Karpas-422 (cell line): ENCODE measurements at regions not wholly inside any gene's neighbourhood (a gene's known extent, or its start where the extent isn't known, plus 50 kb on each side); places are given as distances from the start of the nearest gene placed in this dataset.

Source experiments
- DNase-seq: peaks from one replicate; pipeline ENCODE4 v3.0.0-alpha.2; 2015
- H2AFZ ChIP-seq: fragments of 200-600 bp; sonication (generic); 2 replicates; pipeline ENCODE4 v1.6.1; 2014; ENCODE audit warnings: antibody characterized with exemption, low read length, mixed read lengths
- H3K27ac ChIP-seq: fragments of 200-600 bp; sonication (generic); 2 replicates; pipeline ENCODE4 v1.5.1; 2014; ENCODE audit warnings: mild to moderate bottlenecking, low read length, moderate library complexity
- H3K27me3 ChIP-seq: fragments of 200-600 bp; sonication (generic); 2 replicates; pipeline ENCODE4 v1.6.1; 2014; ENCODE audit warnings: low read length, mixed read lengths
- H3K36me3 ChIP-seq: fragments of 200-600 bp; sonication (generic); 2 replicates; pipeline ENCODE4 v1.6.1; 2014; ENCODE audit warnings: low read length, mixed read lengths; ENCODE audit not compliant: insufficient read depth
- H3K4me1 ChIP-seq: fragments of 200-600 bp; sonication (generic); 2 replicates; pipeline ENCODE4 v1.6.1; 2014; ENCODE audit warnings: mild to moderate bottlenecking, low read length, mixed read lengths
- H3K4me2 ChIP-seq: fragments of 200-600 bp; sonication (generic); 2 replicates; pipeline ENCODE4 v1.6.1; 2014; ENCODE audit warnings: low read length, low read depth, mild to moderate bottlenecking; ENCODE audit not compliant: poor library complexity, severe bottlenecking
- H3K4me3 ChIP-seq: fragments of 200-600 bp; sonication (generic); 2 replicates; pipeline ENCODE4 v1.5.1; 2014; ENCODE audit warnings: mild to moderate bottlenecking, antibody characterized with exemption, low read length, mixed read lengths
- H3K79me2 ChIP-seq: fragments of 200-600 bp; sonication (generic); 2 replicates; pipeline ENCODE4 v1.6.1; 2014; ENCODE audit warnings: mild to moderate bottlenecking, low read length, mixed read lengths
- H3K9ac ChIP-seq: fragments of 200-600 bp; sonication (generic); 2 replicates; pipeline ENCODE4 v1.6.0; 2014; ENCODE audit warnings: low read length
- H3K9me2 ChIP-seq: fragments of 200-600 bp; sonication (generic), shearing (Covaris generic); replicated peaks from 2 replicates; pipeline ENCODE4 v1.6.0; 2014; ENCODE audit warnings: mild to moderate bottlenecking, low read length, moderate library complexity; ENCODE audit not compliant: insufficient read depth
- H3K9me3 ChIP-seq: fragments of 300-700, 200-600 bp; sonication (generic); 2 replicates; pipeline ENCODE4 v1.6.1; 2014; ENCODE audit warnings: low read length, mixed read lengths
- H4K20me1 ChIP-seq: fragments of 200-600 bp; sonication (generic); 2 replicates; pipeline ENCODE4 v1.6.1; 2014; ENCODE audit warnings: mild to moderate bottlenecking, antibody characterized with exemption, low read length, low read depth; ENCODE audit not compliant: insufficient read depth

GRCh38 chr3:189496375-189497138 lies 134.6 kb upstream of the TP63 start:
- Histone ChIP-seq H4K20me1 (no peaks in the 10 kb centered on the region), H3K27ac (no peak overlapping the region), H3K4me3 (no peak overlapping the region), H3K4me1 (no peaks in the 10 kb centered on the region), H3K9ac (no peak overlapping the region), H3K79me2 (no peaks in the 10 kb centered on the region), H2AFZ (no peak overlapping the region), H3K27me3 (no peaks in the 10 kb centered on the region), H3K36me3 (no peaks in the 10 kb centered on the region), H3K4me2 (no peak overlapping the region), H3K9me2 (no peaks in the 10 kb centered on the region), H3K9me3 (no peaks in the 10 kb centered on the region)
- DNase-seq = no peak

DNA sequence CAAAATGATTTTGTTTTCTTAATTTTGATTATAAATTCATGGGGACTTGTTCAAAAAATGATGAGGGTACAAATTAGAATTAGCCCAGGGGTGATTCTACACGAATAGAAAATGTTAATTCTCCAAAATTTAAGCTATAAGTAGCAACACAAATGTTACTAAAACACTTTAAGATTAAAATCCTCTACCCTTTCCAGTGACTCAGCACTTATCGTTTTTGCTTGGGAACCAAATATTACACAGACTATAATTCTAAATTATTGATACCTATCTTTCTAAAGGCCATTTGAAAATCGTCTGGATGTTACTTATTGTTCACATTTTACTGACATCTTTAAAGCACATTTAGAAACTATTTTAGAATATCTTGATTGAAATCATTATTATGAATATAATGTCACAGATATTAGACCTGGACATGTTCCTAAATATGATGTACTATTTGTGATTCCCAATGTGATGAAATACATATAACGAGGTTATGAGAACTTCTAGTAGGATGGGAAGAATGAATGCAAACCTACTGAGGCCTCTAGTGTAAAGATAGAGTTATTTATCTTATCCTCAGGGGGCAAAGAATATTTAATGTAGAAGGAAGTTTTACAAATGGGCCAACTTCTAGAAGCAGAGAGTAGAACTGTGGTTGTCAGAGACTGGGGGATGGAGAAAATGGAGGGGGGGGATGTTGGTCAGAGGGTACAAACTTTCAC lies 132.0 kb upstream of the TP63 start:
- no peaks in the 10 kb centered on the region for H3K27me3 ChIP-seq
- H3K4me2 ChIP-seq = no peak overlapping the region
- H3K27ac ChIP-seq = no peak overlapping the region
- no peaks in the 10 kb centered on the region for H3K9me3 ChIP-seq
- H3K9me2 ChIP-seq = no peaks in the 10 kb centered on the region
- H3K79me2 ChIP-seq = no peaks in the 10 kb centered on the region
- H4K20me1 ChIP-seq = no peaks in the 10 kb centered on the region
- no peaks in the 10 kb centered on the region for H3K36me3 ChIP-seq
- DNase-seq = no peak
- no peak overlapping the region for H3K4me3 ChIP-seq
- no peak overlapping the region for H3K9ac ChIP-seq
- no peaks in the 10 kb centered on the region for H3K4me1 ChIP-seq
- H2AFZ ChIP-seq = no peak overlapping the region

GRCh38 chr3:189500299-189500698 lies 130.9 kb upstream of the TP63 start:
- no peaks in the 10 kb centered on the region for H3K36me3 ChIP-seq
- no peaks in the 10 kb centered on the region for H3K9me3 ChIP-seq
- no peak overlapping the region for H3K9ac ChIP-seq
- H3K79me2 ChIP-seq = no peaks in the 10 kb centered on the region
- no peaks in the 10 kb centered on the region for H4K20me1 ChIP-seq
- H3K27ac ChIP-seq = no peak overlapping the region
- no peak for DNase-seq
- no peak overlapping the region for H3K4me2 ChIP-seq
- no peak overlapping the region for H2AFZ ChIP-seq
- H3K27me3 ChIP-seq = no peaks in the 10 kb centered on the region
- no peaks in the 10 kb centered on the region for H3K4me1 ChIP-seq
- no peak overlapping the region for H3K4me3 ChIP-seq
- no peaks in the 10 kb centered on the region for H3K9me2 ChIP-seq

DNA sequence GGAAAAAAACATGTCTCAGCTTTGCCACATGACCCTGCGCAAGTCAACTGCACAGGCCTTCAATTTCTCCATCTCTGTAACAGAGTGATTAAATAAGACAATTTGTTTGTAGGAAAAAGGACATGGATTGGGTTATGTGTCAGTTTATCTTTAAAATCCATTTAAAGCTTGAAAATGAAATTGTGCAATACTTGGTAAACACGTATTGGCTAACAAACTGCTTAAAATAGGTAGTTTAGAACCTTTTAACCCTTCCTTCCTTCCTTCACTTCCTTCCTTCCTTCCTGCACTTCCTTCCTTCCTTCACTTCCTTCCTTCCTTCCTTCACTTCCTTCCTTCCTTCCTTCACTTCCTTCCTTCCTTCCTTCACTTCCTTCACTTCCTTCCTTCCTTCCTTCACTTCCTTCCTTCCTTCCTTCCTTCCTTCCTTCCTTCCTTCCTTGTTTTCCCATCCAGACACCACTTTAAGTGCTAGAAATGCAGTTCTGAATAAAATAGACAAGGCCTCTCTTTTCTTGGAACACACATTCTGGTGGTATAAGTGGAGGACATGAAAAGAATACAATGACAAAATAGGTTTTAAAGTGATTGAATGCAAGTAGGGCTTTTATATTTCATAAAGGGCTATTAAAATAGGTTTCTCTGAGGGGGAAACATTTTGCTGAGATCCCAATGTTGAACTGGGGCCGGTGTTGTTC lies 130.2 kb upstream of the TP63 start:
- Histone ChIP-seq H3K4me1 (no peaks in the 10 kb centered on the region), H3K9me2 (no peaks in the 10 kb centered on the region), H3K79me2 (no peaks in the 10 kb centered on the region), H3K9me3 (no peaks in the 10 kb centered on the region), H3K27ac (no peak overlapping the region), H3K36me3 (no peaks in the 10 kb centered on the region), H4K20me1 (no peaks in the 10 kb centered on the region), H3K4me3 (no peak overlapping the region), H2AFZ (no peak overlapping the region), H3K27me3 (no peaks in the 10 kb centered on the region), H3K4me2 (no peak overlapping the region), H3K9ac (no peak overlapping the region)
- DNase-seq = no peak

GRCh38 chr3:189502256-189502655 lies 128.9 kb upstream of the TP63 start:
- Histone ChIP-seq H3K27me3 (no peaks in the 10 kb centered on the region), H3K79me2 (no peaks in the 10 kb centered on the region), H3K4me3 (no peak overlapping the region), H2AFZ (no peak overlapping the region), H4K20me1 (no peaks in the 10 kb centered on the region), H3K36me3 (no peaks in the 10 kb centered on the region), H3K9me3 (no peaks in the 10 kb centered on the region), H3K9ac (no peak overlapping the region), H3K4me1 (no peaks in the 10 kb centered on the region), H3K4me2 (no peak overlapping the region), H3K9me2 (no peaks in the 10 kb centered on the region), H3K27ac (no peak overlapping the region)
- no peak for DNase-seq

DNA sequence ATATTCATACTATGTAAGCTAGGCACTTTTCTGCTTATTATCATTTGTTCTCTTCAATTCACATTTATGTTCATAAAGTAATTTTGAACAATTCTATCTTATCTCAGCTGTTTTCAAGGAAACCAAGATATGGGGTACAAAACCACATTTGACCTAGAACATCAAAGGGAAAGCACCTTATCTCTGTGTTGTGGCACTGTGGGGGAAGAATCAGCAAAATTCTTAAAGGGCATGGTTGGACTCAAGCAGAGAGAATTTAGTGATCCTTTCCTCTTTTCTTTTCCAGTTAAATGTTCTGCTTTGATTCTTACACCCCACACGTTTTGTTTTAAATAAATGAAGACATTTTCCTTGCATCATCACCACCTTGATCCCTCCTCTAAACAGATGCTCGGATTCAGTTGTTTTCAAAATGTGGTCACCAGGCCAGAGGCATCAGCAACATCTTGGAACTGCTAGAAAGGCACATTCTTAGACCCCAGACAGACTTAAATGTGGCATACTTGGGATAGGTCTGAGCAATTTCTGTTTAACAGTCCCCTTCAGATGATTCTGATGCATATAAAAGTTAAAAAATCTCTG lies 128.4 kb upstream of the TP63 start:
- Histone ChIP-seq H3K27me3 (no peaks in the 10 kb centered on the region), H4K20me1 (no peaks in the 10 kb centered on the region), H3K9me3 (no peaks in the 10 kb centered on the region), H3K9me2 (no peaks in the 10 kb centered on the region), H3K4me3 (no peak overlapping the region), H3K4me2 (no peak overlapping the region), H3K4me1 (no peaks in the 10 kb centered on the region), H3K9ac (no peak overlapping the region), H2AFZ (no peak overlapping the region), H3K79me2 (no peaks in the 10 kb centered on the region), H3K36me3 (no peaks in the 10 kb centered on the region), H3K27ac (no peak overlapping the region)
- no peak for DNase-seq

GRCh38 chr3:189507856-189508255 lies 123.3 kb upstream of the TP63 start:
- Histone ChIP-seq H3K36me3 (no peaks in the 10 kb centered on the region), H3K4me2 (no peak overlapping the region), H4K20me1 (no peaks in the 10 kb centered on the region), H3K27me3 (no peaks in the 10 kb centered on the region), H3K9me3 (no peaks in the 10 kb centered on the region), H3K9ac (no peak overlapping the region), H3K27ac (no peak overlapping the region), H2AFZ (no peak overlapping the region), H3K4me1 (no peaks in the 10 kb centered on the region), H3K4me3 (no peak overlapping the region), H3K79me2 (no peaks in the 10 kb centered on the region), H3K9me2 (no peaks in the 10 kb centered on the region; the same call in 1 of the 2 replicates)
- DNase-seq = no peak
